ENCODE measurements at regions not wholly inside any gene's neighbourhood (a gene's known extent, or its start where the extent isn't known, plus 50 kb on each side); places are given as distances from the start of the nearest gene placed in this dataset.

- H3K27ac ChIP-seq (ENCODE audit: low read length): no peak overlapping the region
- no peaks in the 10 kb centered on the region for H3K4me1 ChIP-seq (ENCODE audit: low read length)
- H3K4me2 ChIP-seq (ENCODE audit: low read depth, low read length): no peak overlapping the region
- H4K20me1 ChIP-seq (ENCODE audit: insufficient read depth, low read length): no peaks in the 10 kb centered on the region
- no peak overlapping the region for H2AFZ ChIP-seq (ENCODE audit: low read length)
- no peaks in the 10 kb centered on the region for H3K27me3 ChIP-seq (replicated peaks; ENCODE audit: insufficient read depth, low read length)
- no peaks in the 10 kb centered on the region for H3K9me3 ChIP-seq (replicated peaks; ENCODE audit: insufficient read depth, low read length)
- no peaks in the 10 kb centered on the region for H3K36me3 ChIP-seq (replicated peaks; ENCODE audit: insufficient read depth, low read length)
- no peak for DNase-seq
- no peaks in the 10 kb centered on the region for H3K9me2 ChIP-seq (replicated peaks; ENCODE audit: insufficient read depth, low read length)
- H3K9ac ChIP-seq (ENCODE audit: low read length): no peak overlapping the region
- H3K79me2 ChIP-seq (ENCODE audit: low read length): no peaks in the 10 kb centered on the region
- TF ChIP-seq EZH2phosphoT487 (IDR thresholded peaks at IDR 0.05; ENCODE audit: low read length) (no peak), CTCF (IDR thresholded peaks at IDR 0.05; ENCODE audit: low read length) (no peak), EZH2 (optimal IDR thresholded peaks at IDR 0.05; ENCODE audit: low read depth, low read length) (no peak)
- H3F3A ChIP-seq (ENCODE audit: insufficient read depth, low read length): no peaks in the 10 kb centered on the region
- no peak overlapping the region for H3K4me3 ChIP-seq (ENCODE audit: low read length)
Measured at GRCh38 chr12:90855534-90855933, 99.4 kb downstream of the CCER1 start.

- H3K4me2 ChIP-seq (ENCODE audit: low read depth, low read length): no peak overlapping the region
- DNase-seq: peak; percentile 61
Measured at GRCh38 chr12:90854136-90854689, 100.8 kb downstream of the CCER1 start.

GRCh38 chr12:90851800-90852718 is 102.9 kb downstream of the CCER1 start:
- no peaks in the 10 kb centered on the region for H3K4me1 ChIP-seq (ENCODE audit: low read length)
- no peak overlapping the region for H3K27ac ChIP-seq (ENCODE audit: low read length)
- no peak overlapping the region for H3K4me3 ChIP-seq (ENCODE audit: low read length)
- H3K27me3 ChIP-seq (replicated peaks; ENCODE audit: insufficient read depth, low read length): no peaks in the 10 kb centered on the region
- H3K79me2 ChIP-seq (ENCODE audit: low read length): no peaks in the 10 kb centered on the region
- H2AFZ ChIP-seq (ENCODE audit: low read length): no peak overlapping the region
- H3K9me2 ChIP-seq (replicated peaks; ENCODE audit: insufficient read depth, low read length): no peaks in the 10 kb centered on the region
- no peak for DNase-seq
- H3K36me3 ChIP-seq (replicated peaks; ENCODE audit: insufficient read depth, low read length): no peaks in the 10 kb centered on the region
- no peak overlapping the region for H3K9ac ChIP-seq (ENCODE audit: low read length)
- H4K20me1 ChIP-seq (ENCODE audit: insufficient read depth, low read length): no peaks in the 10 kb centered on the region
- H3F3A ChIP-seq (ENCODE audit: insufficient read depth, low read length): no peaks in the 10 kb centered on the region
- H3K4me2 ChIP-seq (ENCODE audit: low read depth, low read length): no peak overlapping the region
- TF ChIP-seq EZH2phosphoT487 (IDR thresholded peaks at IDR 0.05; ENCODE audit: low read length) (no peak), CTCF (IDR thresholded peaks at IDR 0.05; ENCODE audit: low read length) (no peak), EZH2 (optimal IDR thresholded peaks at IDR 0.05; ENCODE audit: low read depth, low read length) (no peak)
- no peaks in the 10 kb centered on the region for H3K9me3 ChIP-seq (replicated peaks; ENCODE audit: insufficient read depth, low read length)

More at GRCh38 chr12:90854136-90854689, 100.8 kb downstream of the CCER1 start:
- Histone ChIP-seq H3K4me1 (ENCODE audit: low read length) (no peaks in the 10 kb centered on the region), H4K20me1 (ENCODE audit: insufficient read depth, low read length) (no peaks in the 10 kb centered on the region), H3K9me2 (replicated peaks; ENCODE audit: insufficient read depth, low read length) (no peaks in the 10 kb centered on the region), H3K4me3 (ENCODE audit: low read length) (no peak overlapping the region), H3K27me3 (replicated peaks; ENCODE audit: insufficient read depth, low read length) (no peaks in the 10 kb centered on the region), H3K79me2 (ENCODE audit: low read length) (no peaks in the 10 kb centered on the region), H3K36me3 (replicated peaks; ENCODE audit: insufficient read depth, low read length) (no peaks in the 10 kb centered on the region), H3F3A (ENCODE audit: insufficient read depth, low read length) (no peaks in the 10 kb centered on the region), H2AFZ (ENCODE audit: low read length) (no peak overlapping the region), H3K27ac (ENCODE audit: low read length) (no peak overlapping the region), H3K9ac (ENCODE audit: low read length) (no peak overlapping the region), H3K9me3 (replicated peaks; ENCODE audit: insufficient read depth, low read length) (no peaks in the 10 kb centered on the region)
- peak; percentile 75 for TF ChIP-seq CTCF (IDR thresholded peaks at IDR 0.05; ENCODE audit: low read length)
- TF ChIP-seq EZH2 (optimal IDR thresholded peaks at IDR 0.05; ENCODE audit: low read depth, low read length): no peak
- TF ChIP-seq EZH2phosphoT487 (IDR thresholded peaks at IDR 0.05; ENCODE audit: low read length): no peak
